Suprapubic skin (tissue), 4 donors: ENCODE measurements at regions not wholly inside any gene's neighbourhood (a gene's known extent, or its start where the extent isn't known, plus 50 kb on each side); places are given as distances from the start of the nearest gene placed in this dataset.

ENCODE experiments used
- EP300 ChIP-seq: sonication (generic); formaldehyde crosslinking; IDR thresholded peaks from one replicate; pipeline ENCODE4 v1.6.1; 2017; ENCODE audit warnings: antibody characterized with exemption
- POLR2A ChIP-seq, 2 donors: fragments of 450-650 bp; IDR thresholded peaks; one replicate each; pipeline ENCODE4 v1.6.1; 2017; ENCODE audit warnings: antibody characterized with exemption in 2 of 2, mild to moderate bottlenecking in 2 of 2, moderate library complexity in 2 of 2
- POLR2AphosphoS5 ChIP-seq, 3 donors: sonication (generic); formaldehyde crosslinking; IDR thresholded peaks; one replicate each; pipeline ENCODE4 v1.6.1; 2017; ENCODE audit warnings: antibody characterized with exemption in 3 of 3
- TF ChIP-seq, protein P1 (sequence below), 2 donors: fragments of 200-600 bp in 1 of 2; fragments of 450-650 bp in 1 of 2; sonication (generic) in 1 of 2; IDR thresholded peaks; one replicate each; pipeline ENCODE4 v1.5.1; 2016 to 2019; ENCODE audit warnings: antibody characterized with exemption in 2 of 2, mild to moderate bottlenecking in 1 of 2, moderate library complexity in 1 of 2

DNA sequence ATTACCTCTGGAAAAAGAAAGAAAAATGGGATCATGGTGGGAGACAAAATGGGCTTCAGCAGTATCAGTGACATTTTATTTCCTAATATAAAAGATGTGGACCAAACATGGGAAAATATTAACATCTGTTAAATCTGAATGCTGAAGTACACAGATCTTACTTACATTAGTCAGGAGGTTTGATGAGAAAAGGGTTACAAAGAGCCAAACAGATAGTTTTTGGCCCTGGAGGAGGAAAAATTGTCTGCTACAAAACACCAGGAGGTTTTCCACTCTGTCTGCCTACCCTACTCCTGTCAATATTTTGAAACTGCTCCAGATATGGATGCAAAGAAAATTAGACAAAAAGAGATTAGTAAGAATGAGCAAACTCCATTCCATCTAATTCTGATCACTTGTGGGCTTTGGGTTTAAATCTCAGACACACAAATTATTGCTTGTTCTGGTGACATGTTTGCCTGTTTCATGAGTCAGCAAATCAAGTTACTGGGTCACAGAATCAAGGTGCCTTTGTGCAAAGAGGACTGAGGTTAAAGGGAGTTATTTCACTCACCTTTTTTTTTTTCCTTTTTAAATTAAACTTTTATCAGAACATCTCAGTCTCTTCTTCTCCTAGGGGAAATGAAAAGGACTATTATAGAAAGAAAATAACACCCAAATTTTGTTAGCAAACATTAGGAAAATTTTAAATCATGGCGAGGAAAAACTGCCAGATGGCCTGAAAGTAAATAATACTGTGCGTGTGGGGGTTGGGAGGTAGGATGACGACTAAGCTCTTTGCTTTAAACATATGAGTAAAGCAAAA is 87.0 kb upstream of the SPATS2L start:
- TF ChIP-seq, protein P1, sequence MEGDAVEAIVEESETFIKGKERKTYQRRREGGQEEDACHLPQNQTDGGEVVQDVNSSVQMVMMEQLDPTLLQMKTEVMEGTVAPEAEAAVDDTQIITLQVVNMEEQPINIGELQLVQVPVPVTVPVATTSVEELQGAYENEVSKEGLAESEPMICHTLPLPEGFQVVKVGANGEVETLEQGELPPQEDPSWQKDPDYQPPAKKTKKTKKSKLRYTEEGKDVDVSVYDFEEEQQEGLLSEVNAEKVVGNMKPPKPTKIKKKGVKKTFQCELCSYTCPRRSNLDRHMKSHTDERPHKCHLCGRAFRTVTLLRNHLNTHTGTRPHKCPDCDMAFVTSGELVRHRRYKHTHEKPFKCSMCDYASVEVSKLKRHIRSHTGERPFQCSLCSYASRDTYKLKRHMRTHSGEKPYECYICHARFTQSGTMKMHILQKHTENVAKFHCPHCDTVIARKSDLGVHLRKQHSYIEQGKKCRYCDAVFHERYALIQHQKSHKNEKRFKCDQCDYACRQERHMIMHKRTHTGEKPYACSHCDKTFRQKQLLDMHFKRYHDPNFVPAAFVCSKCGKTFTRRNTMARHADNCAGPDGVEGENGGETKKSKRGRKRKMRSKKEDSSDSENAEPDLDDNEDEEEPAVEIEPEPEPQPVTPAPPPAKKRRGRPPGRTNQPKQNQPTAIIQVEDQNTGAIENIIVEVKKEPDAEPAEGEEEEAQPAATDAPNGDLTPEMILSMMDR (IDR thresholded peaks at IDR 0.05), result no peak
- TF ChIP-seq POLR2AphosphoS5 (IDR thresholded peaks at IDR 0.05), result no peak
- TF ChIP-seq POLR2A (IDR thresholded peaks at IDR 0.05), result no peak
- no peak for TF ChIP-seq EP300
